Endothelial cell of umbilical vein (primary cell): ENCODE measurements at regions not wholly inside any gene's neighbourhood (a gene's known extent, or its start where the extent isn't known, plus 50 kb on each side); places are given as distances from the start of the nearest gene placed in this dataset.

Experiments used
- BruUV-seq: library from RNA; stranded (reverse); fragments of 400-500 nt; replicated peaks from 2 replicates; lab custom pipeline; 2021; lab: Mats Ljungman, UMichigan
- CTCF ChIA-PET: fragments of 300-600, 350-600 bp; sonication (Branson Sonifier 250); formaldehyde crosslinking; loops from one replicate; lab custom pipeline; 2021; ENCODE audit warnings: antibody characterized with exemption, inconsistent platforms; lab: Charles Lee
- POLR2A ChIA-PET: fragments of 300-600, 350-600 bp; sonication (Branson Sonifier 250); formaldehyde crosslinking; loops from one replicate; lab custom pipeline; 2021; ENCODE audit warnings: antibody characterized with exemption, inconsistent platforms; lab: Charles Lee
- DNase-seq: peaks from one replicate; pipeline ENCODE4 v3.0.0-alpha.2; 2011; ENCODE audit warnings: low read depth, low spot score
- FAIRE-seq: peaks from 2 replicates; lab custom pipeline; 2011; peaks lifted over from hg19 to GRCh38; lab: Jason Lieb, UNC
- H2AFZ ChIP-seq: 2 replicates; pipeline ENCODE4 v1.6.0; 2012; ENCODE audit warnings: low read depth, low read length, control low read depth, inconsistent platforms
- H3K27ac ChIP-seq: 2 replicates; pipeline ENCODE4 v1.5.1; 2011; ENCODE audit warnings: low read depth, mild to moderate bottlenecking, control low read depth, low read length, moderate library complexity; ENCODE audit not compliant: insufficient read depth
- H3K27me3 ChIP-seq, 2 experiments: 2 replicates each; pipeline versions ENCODE4 v1.6.0 to v1.6.1; 2011; ENCODE audit warnings: low read length in 2 of 2, mixed read lengths in 1 of 2; ENCODE audit not compliant: control insufficient read depth in 2 of 2, insufficient read depth in 2 of 2
- H3K36me3 ChIP-seq, 2 experiments: 2 replicates in 1 of 2; 3 replicates in 1 of 2; pipeline ENCODE4 v1.5.1; 2011; ENCODE audit warnings: low read length in 2 of 2, mild to moderate bottlenecking in 1 of 2, moderate library complexity in 1 of 2; ENCODE audit not compliant: control insufficient read depth in 2 of 2, insufficient read depth in 2 of 2; ENCODE audit errors: extremely low read depth in 1 of 2
- H3K4me1 ChIP-seq: 3 replicates; pipeline ENCODE4 v1.5.1; 2011; ENCODE audit warnings: mild to moderate bottlenecking, low read length; ENCODE audit not compliant: control insufficient read depth, insufficient read depth; ENCODE audit errors: extremely low read depth
- H3K4me2 ChIP-seq: 2 replicates; pipeline ENCODE4 v1.6.1; 2011; ENCODE audit warnings: low read length, control low read depth, mixed read lengths; ENCODE audit not compliant: insufficient read depth
- H3K4me3 ChIP-seq, 3 experiments: fragments of 200-600 bp in 1 of 3; sonication (generic), shearing (Covaris generic) in 1 of 3; replicated peaks in 1 of 3; 2 replicates each; pipeline ENCODE4 v1.5.1; 2011 to 2016; ENCODE audit warnings: control low read depth in 3 of 3, low read length in 3 of 3, mild to moderate bottlenecking in 2 of 3, inconsistent platforms in 1 of 3, low read depth in 1 of 3, moderate library complexity in 1 of 3; ENCODE audit not compliant: insufficient read depth in 1 of 3
- H3K79me2 ChIP-seq: 2 replicates; pipeline ENCODE4 v1.6.0; 2012; ENCODE audit warnings: low read length, inconsistent platforms; ENCODE audit not compliant: control insufficient read depth, insufficient read depth
- H3K9ac ChIP-seq: replicated peaks from 2 replicates; pipeline ENCODE3; 2011; ENCODE audit warnings: low read length, control low read depth; ENCODE audit not compliant: insufficient read depth; ENCODE audit errors: extremely low read depth
- H3K9me1 ChIP-seq: replicated peaks from 3 replicates; pipeline ENCODE4 v1.6.0; 2011; ENCODE audit warnings: mild to moderate bottlenecking, low read length; ENCODE audit not compliant: control insufficient read depth, insufficient read depth; ENCODE audit errors: extremely low read depth
- H3K9me3 ChIP-seq: replicated peaks from 2 replicates; pipeline ENCODE4 v1.5.1; 2012; ENCODE audit warnings: low read length, inconsistent platforms; ENCODE audit not compliant: control insufficient read depth, insufficient read depth
- H4K20me1 ChIP-seq: replicated peaks from 2 replicates; pipeline ENCODE3; 2011; ENCODE audit warnings: mild to moderate bottlenecking, low read length; ENCODE audit not compliant: control insufficient read depth, insufficient read depth; ENCODE audit errors: extremely low read depth
- CTCF ChIP-seq, 2 donors: IDR thresholded peaks; 1 replicate in 1 of 2; 2 replicates in 1 of 2; pipeline ENCODE4 v1.5.1; 2011; ENCODE audit warnings: low read length in 2 of 2, mild to moderate bottlenecking in 2 of 2, moderate library complexity in 2 of 2, control low read depth in 1 of 2, inconsistent platforms in 1 of 2, low read depth in 1 of 2; ENCODE audit not compliant: insufficient read depth in 1 of 2; ENCODE audit errors: extremely low read depth in 1 of 2
- EZH2 ChIP-seq: IDR thresholded peaks from 2 replicates; pipeline ENCODE4 v1.6.1; 2012; ENCODE audit warnings: borderline replicate concordance, low read depth, mild to moderate bottlenecking, moderate library complexity, low read length, inconsistent platforms; ENCODE audit not compliant: severe bottlenecking
- FOS ChIP-seq: IDR thresholded peaks from 2 replicates; pipeline ENCODE4 v1.6.1; 2011; ENCODE audit warnings: mild to moderate bottlenecking, low read length, moderate library complexity, borderline replicate concordance; ENCODE audit not compliant: insufficient read depth
- GATA2 ChIP-seq: IDR thresholded peaks from 2 replicates; pipeline ENCODE4 v1.7.0; 2011; ENCODE audit warnings: low read depth, mild to moderate bottlenecking, moderate library complexity, mixed read lengths, low read length; ENCODE audit not compliant: insufficient read length, insufficient read depth
- JUN ChIP-seq: IDR thresholded peaks from 2 replicates; pipeline ENCODE4 v1.6.1; 2011; ENCODE audit warnings: borderline replicate concordance, low read depth; ENCODE audit not compliant: insufficient read length, insufficient read depth
- MAX ChIP-seq: IDR thresholded peaks from 2 replicates; pipeline ENCODE4 v1.6.1; 2011; ENCODE audit not compliant: insufficient read depth, insufficient read length
- MYC ChIP-seq: IDR thresholded peaks from one replicate; pipeline ENCODE4 v1.6.1; 2011; ENCODE audit warnings: mild to moderate bottlenecking, low read depth, low read length
- POLR2A ChIP-seq: IDR thresholded peaks from 2 replicates; pipeline ENCODE4 v1.6.1; 2012; ENCODE audit warnings: low read depth, mild to moderate bottlenecking, control low read depth, low read length
- POLR2AphosphoS5 ChIP-seq: IDR thresholded peaks from 2 replicates; pipeline ENCODE4 v1.6.1; 2012; ENCODE audit warnings: low read depth, mild to moderate bottlenecking, control low read depth, low read length, moderate library complexity; ENCODE audit not compliant: insufficient read depth
- dilution Hi-C: fragments of 300-500 bp; cut with MboI; formaldehyde crosslinking; loops from one replicate; pipeline ENCODE4 v1.15.0; 2019; ENCODE audit warnings: low sequenced_read_pairs; ENCODE audit not compliant: extremely low pct_ligation_motif_present
- intact Hi-C: fragments of 100-400 bp; cut with micrococcal nuclease; formaldehyde crosslinking; loops from one replicate; pipeline ENCODE4 v1.10.0; 2022

- H3K9ac ChIP-seq, result no peak overlapping the region
- H4K20me1 ChIP-seq, result no peaks in the 10 kb centered on the region
- TF ChIP-seq FOS, result peak; percentile 74
- peak; percentile 10 for TF ChIP-seq JUN
- TF ChIP-seq POLR2AphosphoS5, result no peak
- no peaks in the 10 kb centered on the region for H3K27me3 ChIP-seq
- H3K4me3 ChIP-seq, result no peak overlapping the region
- dilution Hi-C loops, result no loop called here
- H2AFZ ChIP-seq, result no peak overlapping the region
- H3K27ac ChIP-seq, result no peak overlapping the region
- no peaks in the 10 kb centered on the region for H3K9me3 ChIP-seq
- no peaks in the 10 kb centered on the region for H3K36me3 ChIP-seq
- intact Hi-C loops, result no loop called here
- no peaks in the 10 kb centered on the region for H3K4me1 ChIP-seq
- no peak overlapping the region for H3K4me2 ChIP-seq
- POLR2A ChIA-PET, result no interaction called here
- no peaks in the 10 kb centered on the region for H3K9me1 ChIP-seq
- DNase-seq (no peak), FAIRE-seq (no peak)
- no peaks in the 10 kb centered on the region for H3K79me2 ChIP-seq
- no TSS peak for BruUV-seq
- CTCF ChIA-PET, result no interaction called here
Observed at GRCh38 chr15:57772223-57772957, 65.9 kb downstream of the POLR2M start.

GRCh38 chr15:57773051-57773450 lies 66.5 kb downstream of the POLR2M start:
- Histone ChIP-seq H3K9me3 (no peaks in the 10 kb centered on the region), H3K4me2 (no peak overlapping the region), H4K20me1 (no peaks in the 10 kb centered on the region), H2AFZ (no peak overlapping the region), H3K27ac (no peak overlapping the region), H3K4me3 (no peak overlapping the region), H3K9me1 (no peaks in the 10 kb centered on the region), H3K4me1 (no peaks in the 10 kb centered on the region), H3K79me2 (no peaks in the 10 kb centered on the region), H3K27me3 (no peaks in the 10 kb centered on the region), H3K9ac (no peak overlapping the region), H3K36me3 (no peaks in the 10 kb centered on the region)
- no TSS peak for BruUV-seq
- ChIA-PET POLR2A (no interaction called here), CTCF (no interaction called here)
- intact Hi-C loops (no loop called here), dilution Hi-C loops (no loop called here)
- FAIRE-seq, result no peak
- no peak for TF ChIP-seq GATA2
- TF ChIP-seq JUN, result no peak
- no peak for TF ChIP-seq CTCF (IDR thresholded peaks at IDR 0.05; ENCODE audit: extremely low read depth in 1 of 2, insufficient read depth in 1 of 2, low read depth in 1 of 2, low read length in 2 of 2)
- TF ChIP-seq POLR2AphosphoS5, result no peak
- no peak for TF ChIP-seq EZH2
- TF ChIP-seq MYC, result no peak
- TF ChIP-seq MAX, result no peak
- TF ChIP-seq POLR2A, result no peak
- TF ChIP-seq FOS, result no peak
- DNase-seq, result no peak
